Natural killer cell treated with Interleukin-12 subunit alpha and Interleukin-12 subunit beta and Interleukin-15 and Interleukin-18, amount 100 ng/mL, for 72 hours (primary cell): ENCODE measurements at regions not wholly inside any gene's neighbourhood (a gene's known extent, or its start where the extent isn't known, plus 50 kb on each side); places are given as distances from the start of the nearest gene placed in this dataset.

Experiments used
- ATAC-seq, 2 donors: fragments of 150-1000 bp; cut with Tn5 transposase in 1 of 2; sonication (Bioruptor Pico), chemical (Tn5 transposase) in 1 of 2; 2 replicates each; pipeline ENCODE4 v1.10.0; 2021
- DNase-seq: peaks from one replicate; pipeline ENCODE4 v3.0.0; 2022; ENCODE audit warnings: low spot score
- H3K27ac Mint-ChIP-seq, 2 donors: 1 replicate in 1 of 2; 2 replicates in 1 of 2; pipeline ENCODE4 v1.8.0; 2022; ENCODE audit warnings: mixed read lengths in 2 of 2, mild to moderate bottlenecking in 1 of 2, moderate library complexity in 1 of 2
- H3K27me3 Mint-ChIP-seq, 2 donors: 1 replicate in 1 of 2; 2 replicates in 1 of 2; pipeline ENCODE4 v1.8.0; 2022; ENCODE audit warnings: mixed read lengths in 2 of 2
- H3K36me3 Mint-ChIP-seq: one replicate; pipeline ENCODE4 v1.8.0; 2022; ENCODE audit warnings: mixed read lengths
- H3K4me1 Mint-ChIP-seq, 2 donors: 1 replicate in 1 of 2; 2 replicates in 1 of 2; pipeline ENCODE4 v1.8.0; 2022; ENCODE audit warnings: low read depth in 2 of 2, mixed read lengths in 2 of 2, mild to moderate bottlenecking in 1 of 2
- H3K4me3 Mint-ChIP-seq: one replicate; pipeline ENCODE4 v1.8.0; 2022; ENCODE audit warnings: mixed read lengths
- H3K9me3 Mint-ChIP-seq: 2 replicates; pipeline ENCODE4 v1.8.0; 2022; ENCODE audit warnings: mixed read lengths

GRCh38 chr2:193806088-193806774, 1611.5 kb upstream of the TMEFF2 start:
- DNase-seq (no peak), ATAC-seq (no peak)
- Mint-ChIP-seq H3K4me3 (no peak overlapping the region), H3K27ac (no peak overlapping the region), H3K9me3 (peaks cover 2% of the 10 kb centered on the region), H3K36me3 (no peaks in the 10 kb centered on the region), H3K4me1 (no peaks in the 10 kb centered on the region), H3K27me3 (no peaks in the 10 kb centered on the region)

GRCh38 chr2:193796847-193797246, 1602.1 kb upstream of the TMEFF2 start:
- no peak overlapping the region for H3K27ac Mint-ChIP-seq
- ATAC-seq, result no peak

DNA sequence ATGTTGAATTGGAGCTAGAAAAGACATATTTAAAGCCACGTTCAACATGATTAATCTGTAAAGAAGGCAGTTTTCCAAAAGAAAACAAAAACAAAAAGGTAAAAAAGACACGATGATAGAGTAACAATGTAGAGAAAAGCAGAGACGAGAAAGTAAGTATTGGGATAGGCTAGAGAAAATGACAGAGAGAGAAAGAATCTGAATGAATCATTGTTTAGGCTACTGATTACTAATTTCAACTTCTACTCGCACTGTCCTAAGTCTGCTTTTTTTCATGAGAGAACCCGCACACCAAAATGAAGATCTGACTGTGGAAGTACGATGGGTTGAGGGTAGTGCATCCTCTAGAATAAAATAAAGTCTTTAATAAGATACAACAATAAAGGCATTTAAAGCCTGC, 1599.2 kb upstream of the TMEFF2 start:
- no peaks in the 10 kb centered on the region for H3K4me1 Mint-ChIP-seq
- H3K36me3 Mint-ChIP-seq, result no peaks in the 10 kb centered on the region

More at GRCh38 chr2:193796847-193797246, 1602.1 kb upstream of the TMEFF2 start:
- peaks cover 4% of the 10 kb centered on the region for H3K9me3 Mint-ChIP-seq
- H3K36me3 Mint-ChIP-seq, result no peaks in the 10 kb centered on the region
- no peaks in the 10 kb centered on the region for H3K4me1 Mint-ChIP-seq
- DNase-seq, result no peak
- no peaks in the 10 kb centered on the region for H3K27me3 Mint-ChIP-seq
- H3K4me3 Mint-ChIP-seq, result no peak overlapping the region

DNA sequence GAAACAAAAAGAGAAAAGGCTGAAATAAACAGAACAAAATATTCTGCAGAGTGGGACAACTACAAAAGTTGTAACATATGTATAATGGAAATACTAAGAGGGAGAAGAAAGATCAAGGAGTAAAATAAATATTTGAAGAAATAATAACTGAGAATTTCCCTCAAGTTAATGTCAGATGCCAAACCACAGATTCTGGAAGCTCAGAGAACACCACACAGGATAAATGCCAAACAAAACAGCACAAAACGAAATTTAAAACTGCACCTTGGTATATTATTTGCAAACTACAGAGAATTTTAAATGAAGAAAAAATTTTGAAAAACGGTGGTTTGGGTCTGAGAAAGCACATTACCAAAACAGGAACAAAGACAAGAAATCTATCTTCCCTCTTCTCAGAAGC, 1588.9 kb upstream of the TMEFF2 start:
- Mint-ChIP-seq H3K27ac (no peak overlapping the region), H3K27me3 (no peaks in the 10 kb centered on the region), H3K36me3 (peaks cover 6% of the 10 kb centered on the region), H3K9me3 (peaks cover 11% of the 10 kb centered on the region), H3K4me3 (no peak overlapping the region), H3K4me1 (no peaks in the 10 kb centered on the region)
- no peak for DNase-seq
- ATAC-seq, result no peak

More for the DNA sequence above, 1599.2 kb upstream of the TMEFF2 start:
- Mint-ChIP-seq H3K27me3 (no peaks in the 10 kb centered on the region), H3K4me3 (no peak overlapping the region), H3K27ac (no peak overlapping the region), H3K9me3 (peaks cover 7% of the 10 kb centered on the region)
- no peak for DNase-seq
- no peak for ATAC-seq

DNA sequence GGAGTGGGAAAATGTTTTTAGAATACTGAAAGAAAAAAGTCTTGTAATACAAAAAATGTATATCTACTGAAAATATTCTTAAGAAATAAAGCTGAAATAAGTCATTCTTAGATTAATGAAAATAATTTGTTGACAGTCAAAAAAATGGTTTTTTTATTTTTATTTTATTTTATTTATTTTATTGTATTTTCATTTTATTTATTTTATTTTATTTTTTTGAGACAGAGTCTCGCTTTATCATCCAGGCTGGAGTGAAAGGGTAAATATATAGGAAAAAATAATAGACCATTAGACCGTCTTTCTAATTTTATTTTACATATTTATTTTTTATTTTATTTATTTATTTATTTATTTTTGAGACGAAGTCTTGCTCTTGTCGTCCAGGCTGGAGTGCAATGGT, 1583.6 kb upstream of the TMEFF2 start:
- Mint-ChIP-seq H3K4me1 (no peaks in the 10 kb centered on the region), H3K27me3 (no peaks in the 10 kb centered on the region), H3K4me3 (no peak overlapping the region), H3K27ac (no peak overlapping the region), H3K9me3 (peaks cover 6% of the 10 kb centered on the region), H3K36me3 (peaks cover 3% of the 10 kb centered on the region)
- ATAC-seq, result no peak
- no peak for DNase-seq

DNA sequence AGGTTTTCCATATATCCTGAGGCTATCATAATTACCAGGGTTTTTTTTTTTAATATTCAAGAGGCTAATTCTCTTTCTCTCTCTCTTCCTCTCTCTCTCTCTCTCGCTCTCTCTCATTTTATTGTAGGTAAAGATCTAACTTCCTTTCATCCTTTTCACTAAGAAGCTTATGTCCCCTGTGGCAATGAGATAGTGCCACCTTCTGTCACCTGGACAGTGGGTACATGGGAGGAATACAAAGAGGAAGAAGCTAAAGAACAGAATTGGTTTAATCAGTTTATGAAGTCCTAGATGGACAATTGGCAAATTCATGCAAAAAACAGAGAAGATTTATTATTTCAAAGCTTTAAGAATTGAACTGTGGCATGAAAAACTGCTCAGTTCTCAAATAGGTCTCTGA, 1582.3 kb upstream of the TMEFF2 start:
- H3K27me3 Mint-ChIP-seq, result no peaks in the 10 kb centered on the region
- H3K27ac Mint-ChIP-seq, result no peak overlapping the region
- H3K9me3 Mint-ChIP-seq, result peaks cover 3% of the 10 kb centered on the region
- ATAC-seq, result no peak
- H3K4me1 Mint-ChIP-seq, result no peaks in the 10 kb centered on the region
- no peak overlapping the region for H3K4me3 Mint-ChIP-seq
- H3K36me3 Mint-ChIP-seq, result no peaks in the 10 kb centered on the region
- DNase-seq, result no peak

DNA sequence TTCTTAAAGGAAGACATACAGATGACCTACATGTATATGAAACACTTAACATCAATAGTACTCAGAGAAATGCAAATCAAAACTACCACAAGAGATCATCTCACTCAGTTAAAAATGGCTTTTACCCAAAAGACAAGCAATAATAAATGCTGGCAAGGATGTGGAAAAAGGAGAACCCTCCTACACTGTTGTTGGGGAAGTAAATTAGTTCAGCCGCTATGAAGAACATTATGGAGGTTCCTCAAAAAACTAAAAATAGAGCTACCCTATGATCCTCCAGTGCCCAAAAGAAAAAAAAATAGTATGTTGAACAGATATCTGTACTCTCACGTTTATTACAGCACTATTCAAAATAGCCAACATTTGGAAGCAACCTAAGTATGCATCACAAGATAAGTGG, 1579.4 kb upstream of the TMEFF2 start:
- no peaks in the 10 kb centered on the region for H3K36me3 Mint-ChIP-seq
- no peak overlapping the region for H3K4me3 Mint-ChIP-seq
- ATAC-seq (no peak), DNase-seq (no peak)
- no peaks in the 10 kb centered on the region for H3K27me3 Mint-ChIP-seq
- no peak overlapping the region for H3K27ac Mint-ChIP-seq
- H3K4me1 Mint-ChIP-seq, result no peaks in the 10 kb centered on the region
- no peaks in the 10 kb centered on the region for H3K9me3 Mint-ChIP-seq

DNA sequence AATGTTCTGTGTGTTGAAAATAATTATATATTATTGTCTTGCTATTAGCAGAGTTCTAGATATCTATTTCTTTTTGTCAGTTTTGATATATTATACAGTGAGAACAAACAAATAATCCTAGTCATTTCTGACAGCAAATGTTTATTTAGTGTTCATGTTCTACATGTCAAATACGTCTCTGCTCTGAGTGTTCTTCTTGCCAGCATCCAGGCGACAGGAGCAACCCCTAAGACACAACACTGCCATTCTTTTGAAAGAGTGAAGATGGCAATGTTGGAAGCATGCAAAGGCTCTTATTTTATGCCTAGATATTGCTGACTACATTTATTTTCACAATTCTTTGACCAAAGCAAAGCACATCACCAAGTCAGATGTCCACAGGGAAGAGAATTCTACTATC, 1556.6 kb upstream of the TMEFF2 start:
- DNase-seq (no peak), ATAC-seq (no peak)
- H3K9me3 Mint-ChIP-seq, result peaks cover 7% of the 10 kb centered on the region
- no peak overlapping the region for H3K27ac Mint-ChIP-seq
- H3K4me1 Mint-ChIP-seq, result no peaks in the 10 kb centered on the region
- H3K4me3 Mint-ChIP-seq, result no peak overlapping the region
- H3K27me3 Mint-ChIP-seq, result no peaks in the 10 kb centered on the region
- no peaks in the 10 kb centered on the region for H3K36me3 Mint-ChIP-seq

GRCh38 chr2:193749485-193749884, 1554.8 kb upstream of the TMEFF2 start:
- DNase-seq, result no peak
- Mint-ChIP-seq H3K36me3 (no peaks in the 10 kb centered on the region), H3K4me1 (no peaks in the 10 kb centered on the region), H3K9me3 (peaks cover 7% of the 10 kb centered on the region), H3K27me3 (no peaks in the 10 kb centered on the region), H3K4me3 (no peak overlapping the region), H3K27ac (no peak overlapping the region)
- ATAC-seq, result no peak

- Mint-ChIP-seq H3K27ac (no peak overlapping the region), H3K9me3 (peaks cover 21% of the 10 kb centered on the region), H3K36me3 (peaks cover 6% of the 10 kb centered on the region), H3K27me3 (no peaks in the 10 kb centered on the region), H3K4me3 (no peak overlapping the region), H3K4me1 (no peaks in the 10 kb centered on the region)
- no peak for DNase-seq
- no peak for ATAC-seq
Observed at GRCh38 chr2:193743089-193743488, 1548.4 kb upstream of the TMEFF2 start.

DNA sequence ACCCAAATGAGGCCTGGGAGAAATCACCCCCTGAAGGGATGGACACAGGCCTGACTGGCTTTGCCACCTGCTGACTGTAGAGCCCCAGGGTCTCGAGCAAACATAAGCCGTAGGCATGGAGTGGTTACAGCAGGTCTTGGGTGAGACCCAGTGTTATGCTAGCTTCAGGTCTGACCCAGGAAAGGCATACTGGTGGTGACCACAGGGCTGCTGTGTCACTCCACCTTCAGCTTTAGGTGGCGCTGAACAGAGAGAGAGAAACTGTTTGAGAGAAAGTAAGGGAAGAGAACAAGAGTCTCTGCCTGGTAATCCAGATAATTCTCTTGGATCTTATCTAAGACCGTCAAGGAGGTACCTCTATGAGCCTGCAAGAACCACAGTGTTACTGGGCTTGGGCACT, 1544.2 kb upstream of the TMEFF2 start:
- DNase-seq (no peak), ATAC-seq (no peak)
- H3K27ac Mint-ChIP-seq, result no peak overlapping the region
- H3K9me3 Mint-ChIP-seq, result peaks cover 17% of the 10 kb centered on the region
- H3K36me3 Mint-ChIP-seq, result peaks cover under 1% of the 10 kb centered on the region
- no peak overlapping the region for H3K4me3 Mint-ChIP-seq
- no peaks in the 10 kb centered on the region for H3K27me3 Mint-ChIP-seq
- H3K4me1 Mint-ChIP-seq, result no peaks in the 10 kb centered on the region

DNA sequence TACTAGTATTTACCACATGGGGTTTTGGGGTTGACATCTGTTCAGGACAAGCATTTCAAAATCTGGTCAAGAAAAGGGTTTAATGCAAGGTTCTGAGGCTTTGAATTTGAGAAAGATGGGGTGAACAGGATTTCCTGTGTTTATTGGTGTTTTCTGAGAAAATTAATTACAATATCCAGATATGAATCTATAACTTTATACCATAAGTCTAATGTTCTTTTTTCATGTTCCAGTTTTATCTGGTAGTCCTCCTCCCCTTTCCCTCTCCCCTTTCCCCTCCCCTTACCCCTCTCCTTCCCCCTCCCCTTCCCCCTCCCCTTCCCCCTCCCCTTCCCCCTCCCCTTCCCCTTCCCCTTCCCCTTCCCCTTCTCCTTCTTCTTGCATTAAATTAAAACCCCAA, 1518.2 kb upstream of the TMEFF2 start:
- Mint-ChIP-seq H3K27me3 (no peaks in the 10 kb centered on the region), H3K4me1 (no peaks in the 10 kb centered on the region), H3K36me3 (peaks cover 4% of the 10 kb centered on the region), H3K4me3 (no peak overlapping the region), H3K9me3 (peaks cover 5% of the 10 kb centered on the region), H3K27ac (no peak overlapping the region)
- ATAC-seq, result no peak
- DNase-seq, result no peak

DNA sequence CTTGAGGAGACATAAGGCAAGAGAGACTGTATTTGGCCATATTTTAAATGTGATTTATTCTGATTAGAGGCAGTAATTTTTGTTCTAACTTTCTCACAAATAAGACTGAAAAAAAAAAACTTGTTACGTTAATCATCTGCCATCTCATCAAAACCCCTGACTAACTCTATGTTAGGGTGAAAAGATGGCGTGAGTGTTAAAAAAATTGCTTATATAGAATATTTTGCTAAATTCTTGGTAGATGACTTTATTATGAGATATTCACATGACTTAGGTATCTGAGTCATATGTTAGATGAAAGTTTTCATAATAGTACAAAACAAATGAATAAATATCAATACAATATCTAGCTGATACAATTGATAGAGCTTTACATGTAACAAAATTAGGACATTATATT, 1508.7 kb upstream of the TMEFF2 start:
- Mint-ChIP-seq H3K27ac (no peak overlapping the region), H3K27me3 (no peaks in the 10 kb centered on the region)

DNA sequence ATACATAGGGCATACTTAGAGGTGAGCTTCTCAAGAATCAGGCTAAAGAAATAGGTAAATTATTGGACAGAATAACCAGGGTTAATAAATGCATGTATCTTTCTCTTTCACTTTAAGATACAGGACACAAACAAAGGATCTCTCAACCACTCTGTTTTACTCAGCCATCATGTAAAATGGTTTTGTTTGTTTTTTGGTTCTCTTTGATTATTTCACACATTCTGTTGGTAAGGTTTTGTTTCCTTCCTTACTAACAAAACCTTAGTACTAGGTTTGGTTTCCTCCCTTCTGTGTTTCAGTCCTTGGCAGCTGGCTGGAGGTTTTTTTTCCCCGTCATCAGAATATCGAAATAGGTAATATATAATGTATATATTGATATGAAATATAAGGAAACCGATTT, 1506.8 kb upstream of the TMEFF2 start:
- H3K9me3 Mint-ChIP-seq, result no peaks in the 10 kb centered on the region
- H3K27me3 Mint-ChIP-seq, result no peaks in the 10 kb centered on the region
- ATAC-seq, result no peak
- H3K36me3 Mint-ChIP-seq, result no peaks in the 10 kb centered on the region
- no peak for DNase-seq
- no peak overlapping the region for H3K4me3 Mint-ChIP-seq
- H3K4me1 Mint-ChIP-seq, result no peaks in the 10 kb centered on the region
- no peak overlapping the region for H3K27ac Mint-ChIP-seq

More for the DNA sequence above, 1508.7 kb upstream of the TMEFF2 start:
- Mint-ChIP-seq H3K4me1 (no peaks in the 10 kb centered on the region), H3K9me3 (peaks cover 4% of the 10 kb centered on the region), H3K4me3 (no peak overlapping the region), H3K36me3 (no peaks in the 10 kb centered on the region)
- no peak for ATAC-seq
- no peak for DNase-seq

DNA sequence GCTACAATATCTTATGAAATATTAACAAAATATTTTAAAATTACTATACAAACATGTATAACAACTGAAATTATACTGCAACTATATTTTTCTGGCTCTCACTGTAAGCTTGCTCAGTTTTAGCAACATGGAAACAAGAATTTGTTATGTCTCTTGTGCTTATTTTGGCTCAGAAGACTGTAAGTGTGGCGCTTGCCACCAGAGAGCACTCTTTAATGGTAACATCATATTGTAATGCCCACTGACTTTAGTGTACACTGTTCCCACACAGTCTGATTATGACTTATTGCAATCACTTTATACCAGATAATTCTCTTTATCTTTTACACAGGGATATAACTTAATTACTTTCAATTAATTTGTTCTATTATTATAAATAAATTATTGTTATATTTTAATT, 1500.6 kb upstream of the TMEFF2 start:
- peaks cover 3% of the 10 kb centered on the region for H3K9me3 Mint-ChIP-seq
- H3K4me3 Mint-ChIP-seq, result no peak overlapping the region
- DNase-seq, result no peak
- H3K27me3 Mint-ChIP-seq, result no peaks in the 10 kb centered on the region
- no peak for ATAC-seq
- peaks cover 4% of the 10 kb centered on the region for H3K36me3 Mint-ChIP-seq
- no peaks in the 10 kb centered on the region for H3K4me1 Mint-ChIP-seq
- no peak overlapping the region for H3K27ac Mint-ChIP-seq
